IMR-90 (cell line): ENCODE measurements at regions not wholly inside any gene's neighbourhood (a gene's known extent, or its start where the extent isn't known, plus 50 kb on each side); places are given as distances from the start of the nearest gene placed in this dataset.

Source experiments
- CEBPB ChIP-seq: IDR thresholded peaks from 2 replicates; pipeline ENCODE4 v1.6.1; 2012; ENCODE audit warnings: low read depth, low read length, improper control_type of control experiment
- CHD1 ChIP-seq: IDR thresholded peaks from 2 replicates; pipeline ENCODE4 v1.6.1; 2012; ENCODE audit warnings: low read depth, low read length, improper control_type of control experiment
- NFE2L2 ChIP-seq: fragments of 150-350 bp; IDR thresholded peaks from 2 replicates; pipeline ENCODE4 v1.6.1; 2016; ENCODE audit warnings: low read depth, mild to moderate bottlenecking, low read length
- RCOR1 ChIP-seq: IDR thresholded peaks from 2 replicates; pipeline ENCODE4 v1.6.1; 2012; ENCODE audit warnings: mild to moderate bottlenecking, low read length, improper control_type of control experiment; ENCODE audit not compliant: insufficient replicate concordance
- SMC3 ChIP-seq: fragments of 150-350 bp; IDR thresholded peaks from 2 replicates; pipeline ENCODE4 v1.6.1; 2016; ENCODE audit warnings: low read depth, mild to moderate bottlenecking, antibody characterized with exemption, low read length, moderate library complexity
- TF ChIP-seq, protein P1 (sequence below): conservative IDR thresholded peaks from 2 replicates; pipeline ENCODE4 v1.5.1; 2012; ENCODE audit warnings: mild to moderate bottlenecking, low read depth, low read length, improper control_type of control experiment

DNA sequence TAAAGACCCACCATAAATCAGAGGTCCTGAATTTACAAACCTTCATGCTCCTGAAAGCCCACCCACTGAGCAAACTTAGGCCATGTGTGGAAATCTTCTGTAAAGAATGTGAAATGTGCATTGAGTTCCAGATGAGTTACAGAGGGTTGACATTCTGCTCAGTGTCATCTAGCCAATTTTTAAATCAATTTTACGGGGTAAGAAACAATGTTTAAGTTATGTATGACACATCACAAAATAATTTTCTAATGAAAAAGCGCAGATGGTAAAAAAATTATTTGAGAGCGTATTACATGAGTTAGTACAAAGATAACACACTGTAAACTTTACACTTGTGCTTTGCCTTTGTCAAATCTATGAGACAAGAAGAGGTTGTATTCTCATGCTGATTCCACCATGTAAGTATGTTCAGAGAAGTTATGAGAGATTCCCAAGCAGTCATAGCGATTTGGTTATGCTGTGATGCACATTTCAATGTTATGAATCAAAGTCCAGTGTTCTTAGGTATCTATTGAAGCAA is 446.3 kb downstream of the ADCYAP1 start:
- TF ChIP-seq, protein P1, sequence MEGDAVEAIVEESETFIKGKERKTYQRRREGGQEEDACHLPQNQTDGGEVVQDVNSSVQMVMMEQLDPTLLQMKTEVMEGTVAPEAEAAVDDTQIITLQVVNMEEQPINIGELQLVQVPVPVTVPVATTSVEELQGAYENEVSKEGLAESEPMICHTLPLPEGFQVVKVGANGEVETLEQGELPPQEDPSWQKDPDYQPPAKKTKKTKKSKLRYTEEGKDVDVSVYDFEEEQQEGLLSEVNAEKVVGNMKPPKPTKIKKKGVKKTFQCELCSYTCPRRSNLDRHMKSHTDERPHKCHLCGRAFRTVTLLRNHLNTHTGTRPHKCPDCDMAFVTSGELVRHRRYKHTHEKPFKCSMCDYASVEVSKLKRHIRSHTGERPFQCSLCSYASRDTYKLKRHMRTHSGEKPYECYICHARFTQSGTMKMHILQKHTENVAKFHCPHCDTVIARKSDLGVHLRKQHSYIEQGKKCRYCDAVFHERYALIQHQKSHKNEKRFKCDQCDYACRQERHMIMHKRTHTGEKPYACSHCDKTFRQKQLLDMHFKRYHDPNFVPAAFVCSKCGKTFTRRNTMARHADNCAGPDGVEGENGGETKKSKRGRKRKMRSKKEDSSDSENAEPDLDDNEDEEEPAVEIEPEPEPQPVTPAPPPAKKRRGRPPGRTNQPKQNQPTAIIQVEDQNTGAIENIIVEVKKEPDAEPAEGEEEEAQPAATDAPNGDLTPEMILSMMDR: no peak
- TF ChIP-seq SMC3 (no peak), NFE2L2 (no peak), CEBPB (no peak), RCOR1 (no peak), CHD1 (no peak)
